ENCODE measurements at regions not wholly inside any gene's neighbourhood (a gene's known extent, or its start where the extent isn't known, plus 50 kb on each side); places are given as distances from the start of the nearest gene placed in this dataset.

GRCh38 chr6:79338493-79338892 lies 104.0 kb upstream of the HMGN3 start:
- no peaks in the 10 kb centered on the region for H3K9me3 Mint-ChIP-seq
- H3K4me1 Mint-ChIP-seq (ENCODE audit: unreplicated experiment): no peaks in the 10 kb centered on the region
- H3K27ac Mint-ChIP-seq: no peak overlapping the region
- no peak overlapping the region for H3K4me3 Mint-ChIP-seq
- no peak for DNase-seq (ENCODE audit: extremely low spot score, unreplicated experiment)
- H3K36me3 Mint-ChIP-seq: no peaks in the 10 kb centered on the region
- no peaks in the 10 kb centered on the region for H3K27me3 Mint-ChIP-seq
- TF ChIP-seq CTCF (conservative IDR thresholded peaks at IDR 0.05): no peak

GRCh38 chr6:79335133-79335674 lies 100.7 kb upstream of the HMGN3 start:
- H3K27me3 Mint-ChIP-seq: no peaks in the 10 kb centered on the region
- TF ChIP-seq CTCF (conservative IDR thresholded peaks at IDR 0.05): no peak
- DNase-seq (ENCODE audit: extremely low spot score, unreplicated experiment): no peak
- H3K36me3 Mint-ChIP-seq: no peaks in the 10 kb centered on the region
- H3K4me3 Mint-ChIP-seq: no peak overlapping the region
- no peaks in the 10 kb centered on the region for H3K9me3 Mint-ChIP-seq
- no peaks in the 10 kb centered on the region for H3K4me1 Mint-ChIP-seq (ENCODE audit: unreplicated experiment)
- no peak overlapping the region for H3K27ac Mint-ChIP-seq

GRCh38 chr6:79334674-79335073 lies 100.2 kb upstream of the HMGN3 start:
- Mint-ChIP-seq H3K4me3 (no peak overlapping the region), H3K27ac (no peak overlapping the region), H3K36me3 (no peaks in the 10 kb centered on the region), H3K4me1 (ENCODE audit: unreplicated experiment) (no peaks in the 10 kb centered on the region), H3K27me3 (no peaks in the 10 kb centered on the region), H3K9me3 (no peaks in the 10 kb centered on the region)
- no peak for DNase-seq (ENCODE audit: extremely low spot score, unreplicated experiment)
- TF ChIP-seq CTCF (conservative IDR thresholded peaks at IDR 0.05): no peak

GRCh38 chr6:79330704-79331103 lies 96.2 kb upstream of the HMGN3 start:
- H3K36me3 Mint-ChIP-seq: no peaks in the 10 kb centered on the region
- H3K27me3 Mint-ChIP-seq: no peaks in the 10 kb centered on the region
- H3K27ac Mint-ChIP-seq: no peak overlapping the region
- no peaks in the 10 kb centered on the region for H3K4me1 Mint-ChIP-seq (ENCODE audit: unreplicated experiment)
- no peak overlapping the region for H3K4me3 Mint-ChIP-seq
- H3K9me3 Mint-ChIP-seq: no peaks in the 10 kb centered on the region
- TF ChIP-seq CTCF (conservative IDR thresholded peaks at IDR 0.05): no peak
- no peak for DNase-seq (ENCODE audit: extremely low spot score, unreplicated experiment)

GRCh38 chr6:79313254-79313653 lies 78.8 kb upstream of the HMGN3 start:
- H3K36me3 Mint-ChIP-seq: no peaks in the 10 kb centered on the region
- DNase-seq (ENCODE audit: extremely low spot score, unreplicated experiment): no peak
- TF ChIP-seq CTCF (conservative IDR thresholded peaks at IDR 0.05): no peak
- H3K4me3 Mint-ChIP-seq: no peak overlapping the region
- no peaks in the 10 kb centered on the region for H3K27me3 Mint-ChIP-seq
- H3K4me1 Mint-ChIP-seq (ENCODE audit: unreplicated experiment): peaks cover 5% of the 10 kb centered on the region
- H3K27ac Mint-ChIP-seq: no peak overlapping the region
- no peaks in the 10 kb centered on the region for H3K9me3 Mint-ChIP-seq

Data from type B pancreatic cell (in vitro differentiated cells).